H9 (cell line): ENCODE measurements at regions not wholly inside any gene's neighbourhood (a gene's known extent, or its start where the extent isn't known, plus 50 kb on each side); places are given as distances from the start of the nearest gene placed in this dataset.

Source experiments
- DNase-seq: peaks from one replicate; pipeline ENCODE4 v3.0.0-alpha.2; 2017
- H2AFZ ChIP-seq: one replicate; pipeline ENCODE4 v1.6.1; 2013; ENCODE audit warnings: mild to moderate bottlenecking, low read length, control low read depth, moderate library complexity
- H2AK5ac ChIP-seq: 2 replicates; pipeline ENCODE4 v1.6.1; 2013; ENCODE audit warnings: low read length, control low read depth, mixed read lengths; ENCODE audit not compliant: insufficient read length
- H2BK120ac ChIP-seq: one replicate; pipeline ENCODE4 v1.6.1; 2013; ENCODE audit warnings: low read depth, mild to moderate bottlenecking, low read length, control low read depth, inconsistent platforms; ENCODE audit not compliant: poor library complexity, severe bottlenecking
- H2BK12ac ChIP-seq: 2 replicates; pipeline ENCODE4 v1.6.1; 2013; ENCODE audit warnings: low read length, control low read depth, mixed read lengths, low read depth; ENCODE audit not compliant: insufficient read length
- H2BK15ac ChIP-seq: 2 replicates; pipeline ENCODE4 v1.6.1; 2013; ENCODE audit warnings: low read depth, low read length, control low read depth
- H2BK20ac ChIP-seq: one replicate; pipeline ENCODE4 v1.6.1; 2013; ENCODE audit warnings: low read depth, mild to moderate bottlenecking, low read length, control low read depth, inconsistent platforms; ENCODE audit not compliant: poor library complexity, severe bottlenecking
- H2BK5ac ChIP-seq: 2 replicates; pipeline ENCODE4 v1.6.1; 2013; ENCODE audit warnings: low read length, control low read depth, mixed read lengths; ENCODE audit not compliant: insufficient read length
- H3K14ac ChIP-seq: 2 replicates; pipeline ENCODE4 v1.6.1; 2013; ENCODE audit warnings: low read length, control low read depth; ENCODE audit not compliant: insufficient read depth
- H3K18ac ChIP-seq: 2 replicates; pipeline ENCODE4 v1.6.1; 2013; ENCODE audit warnings: low read depth, mild to moderate bottlenecking, mixed read lengths, low read length, control low read depth; ENCODE audit not compliant: insufficient read length
- H3K23ac ChIP-seq: 2 replicates; pipeline ENCODE4 v1.6.1; 2013; ENCODE audit warnings: low read length, control low read depth, mixed read lengths, low read depth; ENCODE audit not compliant: insufficient read length
- H3K23me2 ChIP-seq: 2 replicates; pipeline ENCODE4 v1.6.1; 2013; ENCODE audit warnings: low read depth, mild to moderate bottlenecking, mixed read lengths, low read length, control low read depth; ENCODE audit not compliant: insufficient read length, poor library complexity, severe bottlenecking
- H3K27ac ChIP-seq: 2 replicates; pipeline ENCODE4 v1.5.1; 2013; ENCODE audit warnings: low read length, control low read depth, mixed read lengths, low read depth; ENCODE audit not compliant: insufficient read length
- H3K27me3 ChIP-seq: 2 replicates; pipeline ENCODE4 v1.6.1; 2013; ENCODE audit warnings: low read length, control low read depth, inconsistent platforms; ENCODE audit not compliant: insufficient read depth
- H3K4ac ChIP-seq: 2 replicates; pipeline ENCODE4 v1.6.1; 2013; ENCODE audit warnings: low read depth, mild to moderate bottlenecking, control low read depth, inconsistent platforms, low read length, moderate library complexity
- H3K4me1 ChIP-seq: 2 replicates; pipeline ENCODE4 v1.6.1; 2013; ENCODE audit warnings: low read length, control low read depth, inconsistent platforms; ENCODE audit not compliant: insufficient read depth
- H3K4me2 ChIP-seq: 2 replicates; pipeline ENCODE4 v1.6.1; 2013; ENCODE audit warnings: low read length, control low read depth, mixed read lengths; ENCODE audit not compliant: insufficient read length, insufficient read depth
- H3K56ac ChIP-seq: 2 replicates; pipeline ENCODE4 v1.6.1; 2013; ENCODE audit warnings: low read depth, mild to moderate bottlenecking, mixed read lengths, low read length, control low read depth; ENCODE audit not compliant: insufficient read length
- H3K79me1 ChIP-seq: 2 replicates; pipeline ENCODE4 v1.6.1; 2013; ENCODE audit warnings: low read depth, mild to moderate bottlenecking, moderate library complexity, low read length, control low read depth, inconsistent platforms; ENCODE audit not compliant: insufficient read depth, poor library complexity, severe bottlenecking
- H3K79me2 ChIP-seq: 2 replicates; pipeline ENCODE4 v1.6.1; 2013; ENCODE audit warnings: low read length, control low read depth, inconsistent platforms; ENCODE audit not compliant: insufficient read depth
- H3K9ac ChIP-seq: 2 replicates; pipeline ENCODE4 v1.6.1; 2013; ENCODE audit warnings: low read length, control low read depth, mixed read lengths; ENCODE audit not compliant: insufficient read length; ENCODE audit errors: extremely low read depth
- H3K9me3 ChIP-seq: one replicate; pipeline ENCODE4 v1.6.1; 2013; ENCODE audit warnings: low read depth, low read length, inconsistent platforms; ENCODE audit not compliant: control insufficient read depth
- H3T11ph ChIP-seq: one replicate; pipeline ENCODE4 v1.6.1; 2013; ENCODE audit warnings: mild to moderate bottlenecking, low read length, control low read depth, inconsistent platforms
- H4K20me1 ChIP-seq: one replicate; pipeline ENCODE4 v1.6.1; 2013; ENCODE audit not compliant: control insufficient read depth, insufficient read length, insufficient read depth
- H4K5ac ChIP-seq: 2 replicates; pipeline ENCODE4 v1.6.1; 2013; ENCODE audit warnings: low read depth, mild to moderate bottlenecking, mixed read lengths, low read length, control low read depth; ENCODE audit not compliant: insufficient read length
- H4K8ac ChIP-seq: replicated peaks from 2 replicates; pipeline ENCODE4 v1.6.1; 2013; ENCODE audit warnings: low read length, control low read depth, mixed read lengths, low read depth; ENCODE audit not compliant: insufficient read length
- H4K91ac ChIP-seq: 2 replicates; pipeline ENCODE4 v1.6.1; 2013; ENCODE audit warnings: low read depth, mild to moderate bottlenecking, moderate library complexity, mixed read lengths, low read length, control low read depth; ENCODE audit not compliant: insufficient read length
- H3K27ac Mint-ChIP-seq, 3 experiments: 2 replicates in 2 of 3; 3 replicates in 1 of 3; pipeline ENCODE4 v1.8.0; 2020 to 2021; ENCODE audit warnings: mixed read lengths in 3 of 3, mild to moderate bottlenecking in 1 of 3, moderate library complexity in 1 of 3
- H3K27me3 Mint-ChIP-seq: 2 replicates; pipeline ENCODE4 v1.8.0; 2021; ENCODE audit warnings: low read depth, mild to moderate bottlenecking, moderate library complexity, mixed read lengths
- H3K36me3 Mint-ChIP-seq, 3 experiments: 2 replicates in 2 of 3; 3 replicates in 1 of 3; pipeline ENCODE4 v1.8.0; 2020 to 2021; ENCODE audit warnings: low read depth in 3 of 3, mixed read lengths in 3 of 3; ENCODE audit not compliant: insufficient read depth in 1 of 3
- H3K4me1 Mint-ChIP-seq, 2 experiments: 2 replicates each; pipeline ENCODE4 v1.8.0; 2020; ENCODE audit warnings: mixed read lengths in 2 of 2
- H3K4me3 Mint-ChIP-seq, 2 experiments: 2 replicates in 1 of 2; 3 replicates in 1 of 2; pipeline ENCODE4 v1.8.0; 2020 to 2021; ENCODE audit warnings: mild to moderate bottlenecking in 2 of 2, mixed read lengths in 2 of 2, moderate library complexity in 1 of 2
- H3K9me3 Mint-ChIP-seq, 2 experiments: 2 replicates in 1 of 2; 3 replicates in 1 of 2; pipeline ENCODE4 v1.8.0; 2020; ENCODE audit warnings: mild to moderate bottlenecking in 2 of 2, mixed read lengths in 2 of 2, moderate library complexity in 1 of 2
- CTCF ChIP-seq: fragments of 200-600 bp; sonication (generic); conservative IDR thresholded peaks from 3 replicates; pipeline ENCODE4 v1.8.0; 2021; ENCODE audit warnings: antibody characterized with exemption, mild to moderate bottlenecking
- WGBS: extraction: QIAGEN DNeasy Blood & Tissue Kit; methylation state at CpG from one replicate; pipeline ENCODE4 v1.1.7; 2013; ENCODE audit warnings: missing lambda C conversion rate, low lambda C conversion rate, mixed read lengths; ENCODE audit not compliant: insufficient read length; ENCODE audit errors: extremely low coverage; 5-methylcytosine and 5-hydroxymethylcytosine counted together

GRCh38 chr5:74530326-74531050 is 110.0 kb downstream of the ENC1 start:
- no CpG with 5 or more reads among the region's 4 CpGs for WGBS
- H2BK12ac ChIP-seq, result no peak overlapping the region
- no peak overlapping the region for H3K4me3 Mint-ChIP-seq
- H3K4me2 ChIP-seq, result no peak overlapping the region
- no peaks in the 10 kb centered on the region for H3K27me3 Mint-ChIP-seq
- no peak overlapping the region for H3K14ac ChIP-seq
- no peaks in the 10 kb centered on the region for H3K79me2 ChIP-seq
- H3K56ac ChIP-seq, result no peak overlapping the region
- DNase-seq, result no peak
- peaks cover 11 to 23% (median 13%) of the 10 kb centered on the region in 3 experiments for H3K36me3 Mint-ChIP-seq
- no peaks in the 10 kb centered on the region for H3K4me1 ChIP-seq
- H3K9ac ChIP-seq, result no peak overlapping the region
- H2BK20ac ChIP-seq, result no peak overlapping the region
- H3K9me3 Mint-ChIP-seq, result peaks cover 31% of the 10 kb centered on the region in 2 experiments
- no peaks in the 10 kb centered on the region for H3K79me1 ChIP-seq
- no peaks in the 10 kb centered on the region for H3K27me3 ChIP-seq
- no peak overlapping the region for H3K27ac Mint-ChIP-seq
- H3K23ac ChIP-seq, result no peak overlapping the region
- TF ChIP-seq CTCF, result no peak
- no peak overlapping the region for H3T11ph ChIP-seq
- H3K27ac ChIP-seq, result no peak overlapping the region
- H2BK15ac ChIP-seq, result no peak overlapping the region
- H2AK5ac ChIP-seq, result no peak overlapping the region
- no peak overlapping the region for H2BK5ac ChIP-seq
- H4K5ac ChIP-seq, result no peak overlapping the region
- no peak overlapping the region for H2BK120ac ChIP-seq
- no peaks in the 10 kb centered on the region for H3K23me2 ChIP-seq
- no peaks in the 10 kb centered on the region for H3K9me3 ChIP-seq
- H4K91ac ChIP-seq, result no peak overlapping the region
- H3K4ac ChIP-seq, result no peak overlapping the region
- H4K20me1 ChIP-seq, result no peaks in the 10 kb centered on the region
- no peak overlapping the region for H3K18ac ChIP-seq
- peaks cover under 1% of the 10 kb centered on the region in 2 experiments for H3K4me1 Mint-ChIP-seq
- no peak overlapping the region for H4K8ac ChIP-seq
- H2AFZ ChIP-seq, result no peak overlapping the region
